GM12878 (cell line): ENCODE measurements at regions not wholly inside any gene's neighbourhood (a gene's known extent, or its start where the extent isn't known, plus 50 kb on each side); places are given as distances from the start of the nearest gene placed in this dataset.

Experiments
- ATAC-seq: fragments of 200-7000 bp; cut with Tn5 transposase; 3 replicates; pipeline ENCODE4 v1.9.1; 2020; ENCODE audit warnings: mild to moderate bottlenecking, moderate library complexity
- BruUV-seq: library from RNA; stranded (reverse); fragments of 400-500 nt; replicated peaks from 2 replicates; lab custom pipeline; 2021; lab: Mats Ljungman, UMichigan
- CTCF ChIA-PET: fragments of 300-600 bp; sonication (Branson Sonifier 250); formaldehyde crosslinking; extraction: SDS; loops from one replicate; lab custom pipeline; 2021; ENCODE audit warnings: inconsistent platforms; lab: Yijun Ruan, JAX
- POLR2A ChIA-PET: fragments of 350-600 bp; formaldehyde crosslinking; extraction: SDS; loops from one replicate; lab custom pipeline; 2021; ENCODE audit warnings: inconsistent platforms; lab: Charles Lee
- RAD21 ChIA-PET: fragments of 300-600 bp; sonication (Branson Sonifier 250); formaldehyde crosslinking; loops from one replicate; lab custom pipeline; 2023; ENCODE audit warnings: antibody characterized with exemption; ENCODE audit not compliant: unreplicated experiment; lab: Charles Lee
- SMC1A ChIA-PET: fragments of 300-600 bp; sonication (Branson Sonifier 250); formaldehyde crosslinking; loops from one replicate; lab custom pipeline; 2023; ENCODE audit not compliant: unreplicated experiment, uncharacterized antibody; lab: Charles Lee
- DNase-seq: peaks from one replicate; pipeline ENCODE4 v3.0.0-alpha.2; 2011; ENCODE audit warnings: low read depth, low spot score
- FAIRE-seq: peaks from 3 replicates; lab custom pipeline; 2011; peaks lifted over from hg19 to GRCh38; lab: Jason Lieb, UNC
- H2AFZ ChIP-seq: 2 replicates; pipeline ENCODE4 v1.6.0; 2011; ENCODE audit warnings: low read depth, low read length, control low read depth; ENCODE audit not compliant: control insufficient read depth
- H3K27ac ChIP-seq: 2 replicates; pipeline ENCODE4 v1.5.1; 2011; ENCODE audit warnings: control low read depth; ENCODE audit not compliant: control insufficient read depth, insufficient read depth
- H3K27me3 ChIP-seq, 2 experiments: replicated peaks in 1 of 2; 2 replicates each; pipeline versions ENCODE4 v1.6.0 to v1.6.1; 2011; ENCODE audit warnings: low read length in 1 of 2; ENCODE audit not compliant: control insufficient read depth in 2 of 2, insufficient read depth in 2 of 2
- H3K36me3 ChIP-seq, 2 experiments: 2 replicates each; pipeline ENCODE4 v1.5.1; 2011; ENCODE audit warnings: low read length in 1 of 2; ENCODE audit not compliant: control insufficient read depth in 2 of 2, insufficient read depth in 2 of 2
- H3K4me1 ChIP-seq: 2 replicates; pipeline ENCODE4 v1.6.1; 2011; ENCODE audit warnings: mild to moderate bottlenecking, low read length, moderate library complexity, mixed read lengths; ENCODE audit not compliant: control insufficient read depth, insufficient read depth
- H3K4me2 ChIP-seq: 2 replicates; pipeline ENCODE4 v1.6.0; 2011; ENCODE audit warnings: control low read depth; ENCODE audit not compliant: control insufficient read depth, insufficient read depth
- H3K4me3 ChIP-seq: fragments of 200-600 bp; sonication (generic); 2 replicates; pipeline ENCODE4 v1.5.1; 2016
- H3K79me2 ChIP-seq: 2 replicates; pipeline ENCODE4 v1.6.0; 2011; ENCODE audit warnings: low read length; ENCODE audit not compliant: control insufficient read depth, insufficient read depth
- H3K9ac ChIP-seq: 2 replicates; pipeline ENCODE4 v1.8.0; 2011; ENCODE audit warnings: low read length, control low read depth, mixed read lengths; ENCODE audit not compliant: control insufficient read depth, insufficient read depth
- H3K9me3 ChIP-seq: replicated peaks from 3 replicates; pipeline ENCODE4 v1.5.1; 2011; ENCODE audit warnings: mild to moderate bottlenecking, low read length; ENCODE audit not compliant: control insufficient read depth, insufficient read depth
- H4K20me1 ChIP-seq: 2 replicates; pipeline ENCODE4 v1.6.0; 2011; ENCODE audit not compliant: control insufficient read depth, insufficient read depth
- CEBPB ChIP-seq, 2 experiments: fragments of 150-350 bp in 1 of 2; IDR thresholded peaks; 2 replicates each; pipeline ENCODE4 v1.6.1; 2012 to 2014; ENCODE audit warnings: low read depth in 2 of 2, low read length in 2 of 2, borderline replicate concordance in 1 of 2, inconsistent platforms in 1 of 2
- CHD2 ChIP-seq: IDR thresholded peaks from 2 replicates; pipeline ENCODE4 v1.6.1; 2011; ENCODE audit warnings: low read depth, low read length, improper control_type of control experiment, borderline replicate concordance
- EZH2 ChIP-seq: IDR thresholded peaks from 2 replicates; pipeline ENCODE4 v1.6.1; 2012; ENCODE audit warnings: low read depth, mild to moderate bottlenecking, control low read depth, inconsistent platforms, low read length, borderline replicate concordance; ENCODE audit not compliant: control insufficient read depth
- HCFC1 ChIP-seq: fragments of 150-350 bp; IDR thresholded peaks from 2 replicates; pipeline ENCODE4 v1.6.1; 2014; ENCODE audit warnings: low read length
- MYB ChIP-seq: fragments of 150-350 bp; IDR thresholded peaks from 2 replicates; pipeline ENCODE4 v1.6.1; 2014; ENCODE audit warnings: mild to moderate bottlenecking, low read depth, low read length, borderline replicate concordance
- MYC ChIP-seq: IDR thresholded peaks from 2 replicates; pipeline ENCODE4 v1.6.1; 2011; ENCODE audit warnings: mild to moderate bottlenecking, low read length, moderate library complexity, inconsistent platforms; ENCODE audit not compliant: insufficient read depth, insufficient replicate concordance, insufficient read length, severe bottlenecking
- TBL1XR1 ChIP-seq: IDR thresholded peaks from 2 replicates; pipeline ENCODE4 v1.6.1; 2012; ENCODE audit warnings: low read depth, low read length, improper control_type of control experiment
- WGBS: methylation state at CpG from one replicate; pipeline ENCODE4 v1.1.6; 2016; ENCODE audit warnings: low lambda C conversion rate; ENCODE audit not compliant: insufficient replicate concordance, insufficient coverage; ENCODE audit errors: missing lambda C conversion rate; 5-methylcytosine and 5-hydroxymethylcytosine counted together
- in situ Hi-C: fragments of 300-500 bp; cut with MboI; formaldehyde crosslinking; loops from 9 replicates; pipeline ENCODE4 v1.14.3; 2018; ENCODE audit warnings: mixed read lengths
- intact Hi-C: fragments of 100-400 bp; cut with micrococcal nuclease; formaldehyde crosslinking; loops from one replicate; pipeline ENCODE4 v1.14.2; 2022; ENCODE audit not compliant: unreplicated experiment
- TF ChIP-seq, protein P1 (sequence below): IDR thresholded peaks from 2 replicates; pipeline ENCODE4 v1.6.1; 2011; ENCODE audit warnings: borderline replicate concordance, low read depth, mild to moderate bottlenecking, moderate library complexity, low read length; ENCODE audit not compliant: insufficient read depth, poor library complexity, severe bottlenecking
- TF ChIP-seq, protein P2 (sequence below): IDR thresholded peaks from 2 replicates; pipeline ENCODE4 v1.6.1; 2011; ENCODE audit warnings: low read depth, mild to moderate bottlenecking, low read length, moderate library complexity, borderline replicate concordance; ENCODE audit errors: extremely low read depth
- TF ChIP-seq, protein P3 (sequence below): fragments of 450-650 bp; IDR thresholded peaks from 2 replicates; pipeline ENCODE4 v1.6.1; 2017; ENCODE audit warnings: mild to moderate bottlenecking, moderate library complexity
- TF ChIP-seq, protein P4 (sequence below): fragments of 450-650 bp; IDR thresholded peaks from 2 replicates; pipeline ENCODE4 v1.6.1; 2014; ENCODE audit warnings: mild to moderate bottlenecking
- TF ChIP-seq, protein P5 (sequence below): IDR thresholded peaks from 2 replicates; pipeline ENCODE4 v1.6.1; 2011; ENCODE audit warnings: low read depth, low read length, improper control_type of control experiment, borderline replicate concordance
- TF ChIP-seq, protein P6 (sequence below): fragments of 450-650 bp; IDR thresholded peaks from 2 replicates; pipeline ENCODE4 v1.6.1; 2016; ENCODE audit warnings: mild to moderate bottlenecking

DNA sequence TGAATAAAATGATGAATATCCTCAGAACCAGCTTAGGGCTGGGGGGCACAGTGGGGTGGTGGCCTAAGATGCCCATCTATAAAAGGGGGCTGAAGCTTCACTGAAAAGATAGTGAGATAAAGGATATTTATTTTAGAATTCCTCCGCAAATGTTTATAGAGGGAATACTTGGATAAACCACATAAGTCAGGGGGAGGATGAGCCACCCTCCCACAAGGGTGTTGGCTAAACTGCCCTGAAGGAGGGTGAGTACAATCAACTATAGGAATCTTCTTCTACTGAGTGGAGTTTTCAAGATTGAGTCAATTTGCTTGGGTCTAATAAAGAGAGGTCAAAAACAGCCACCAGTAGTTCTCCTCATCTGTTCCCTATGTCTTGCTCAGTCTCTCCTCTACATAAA lies 114.5 kb upstream of the TANK start:
- no TSS peak for BruUV-seq
- H2AFZ ChIP-seq = no peak overlapping the region
- H3K4me1 ChIP-seq = no peaks in the 10 kb centered on the region
- H3K4me2 ChIP-seq = no peak overlapping the region
- intact Hi-C loops = no loop called here
- CTCF ChIA-PET = no interaction called here
- 94% methylated on average over 1 of the region's 1 CpG for WGBS
- FAIRE-seq (no peak), DNase-seq (no peak), ATAC-seq (no peak)
- no peak overlapping the region for H3K9ac ChIP-seq
- H3K36me3 ChIP-seq = no peaks in the 10 kb centered on the region
- H3K9me3 ChIP-seq = no peaks in the 10 kb centered on the region
- SMC1A ChIA-PET = no interaction called here
- RAD21 ChIA-PET = no interaction called here
- peaks cover 0 to 4% of the 10 kb centered on the region in 2 experiments; a peak in 2 of 4 replicates for H3K27me3 ChIP-seq
- H3K79me2 ChIP-seq = no peaks in the 10 kb centered on the region
- in situ Hi-C loops = no loop called here
- no peaks in the 10 kb centered on the region for H4K20me1 ChIP-seq
- no peak for TF ChIP-seq CEBPB (IDR thresholded peaks at IDR 0.05; ENCODE audit: borderline replicate concordance in 1 of 2, low read depth in 2 of 2, low read length in 2 of 2)
- no peak for TF ChIP-seq MYC
- no peak for TF ChIP-seq EZH2
- TF ChIP-seq MYB = no peak
- TF ChIP-seq, protein P1, sequence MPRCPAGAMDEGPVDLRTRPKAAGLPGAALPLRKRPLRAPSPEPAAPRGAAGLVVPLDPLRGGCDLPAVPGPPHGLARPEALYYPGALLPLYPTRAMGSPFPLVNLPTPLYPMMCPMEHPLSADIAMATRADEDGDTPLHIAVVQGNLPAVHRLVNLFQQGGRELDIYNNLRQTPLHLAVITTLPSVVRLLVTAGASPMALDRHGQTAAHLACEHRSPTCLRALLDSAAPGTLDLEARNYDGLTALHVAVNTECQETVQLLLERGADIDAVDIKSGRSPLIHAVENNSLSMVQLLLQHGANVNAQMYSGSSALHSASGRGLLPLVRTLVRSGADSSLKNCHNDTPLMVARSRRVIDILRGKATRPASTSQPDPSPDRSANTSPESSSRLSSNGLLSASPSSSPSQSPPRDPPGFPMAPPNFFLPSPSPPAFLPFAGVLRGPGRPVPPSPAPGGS = no peak
- no peak for TF ChIP-seq HCFC1
- TF ChIP-seq, protein P2, sequence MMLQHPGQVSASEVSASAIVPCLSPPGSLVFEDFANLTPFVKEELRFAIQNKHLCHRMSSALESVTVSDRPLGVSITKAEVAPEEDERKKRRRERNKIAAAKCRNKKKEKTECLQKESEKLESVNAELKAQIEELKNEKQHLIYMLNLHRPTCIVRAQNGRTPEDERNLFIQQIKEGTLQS = no peak
- no peak for TF ChIP-seq TBL1XR1
- TF ChIP-seq, protein P3, sequence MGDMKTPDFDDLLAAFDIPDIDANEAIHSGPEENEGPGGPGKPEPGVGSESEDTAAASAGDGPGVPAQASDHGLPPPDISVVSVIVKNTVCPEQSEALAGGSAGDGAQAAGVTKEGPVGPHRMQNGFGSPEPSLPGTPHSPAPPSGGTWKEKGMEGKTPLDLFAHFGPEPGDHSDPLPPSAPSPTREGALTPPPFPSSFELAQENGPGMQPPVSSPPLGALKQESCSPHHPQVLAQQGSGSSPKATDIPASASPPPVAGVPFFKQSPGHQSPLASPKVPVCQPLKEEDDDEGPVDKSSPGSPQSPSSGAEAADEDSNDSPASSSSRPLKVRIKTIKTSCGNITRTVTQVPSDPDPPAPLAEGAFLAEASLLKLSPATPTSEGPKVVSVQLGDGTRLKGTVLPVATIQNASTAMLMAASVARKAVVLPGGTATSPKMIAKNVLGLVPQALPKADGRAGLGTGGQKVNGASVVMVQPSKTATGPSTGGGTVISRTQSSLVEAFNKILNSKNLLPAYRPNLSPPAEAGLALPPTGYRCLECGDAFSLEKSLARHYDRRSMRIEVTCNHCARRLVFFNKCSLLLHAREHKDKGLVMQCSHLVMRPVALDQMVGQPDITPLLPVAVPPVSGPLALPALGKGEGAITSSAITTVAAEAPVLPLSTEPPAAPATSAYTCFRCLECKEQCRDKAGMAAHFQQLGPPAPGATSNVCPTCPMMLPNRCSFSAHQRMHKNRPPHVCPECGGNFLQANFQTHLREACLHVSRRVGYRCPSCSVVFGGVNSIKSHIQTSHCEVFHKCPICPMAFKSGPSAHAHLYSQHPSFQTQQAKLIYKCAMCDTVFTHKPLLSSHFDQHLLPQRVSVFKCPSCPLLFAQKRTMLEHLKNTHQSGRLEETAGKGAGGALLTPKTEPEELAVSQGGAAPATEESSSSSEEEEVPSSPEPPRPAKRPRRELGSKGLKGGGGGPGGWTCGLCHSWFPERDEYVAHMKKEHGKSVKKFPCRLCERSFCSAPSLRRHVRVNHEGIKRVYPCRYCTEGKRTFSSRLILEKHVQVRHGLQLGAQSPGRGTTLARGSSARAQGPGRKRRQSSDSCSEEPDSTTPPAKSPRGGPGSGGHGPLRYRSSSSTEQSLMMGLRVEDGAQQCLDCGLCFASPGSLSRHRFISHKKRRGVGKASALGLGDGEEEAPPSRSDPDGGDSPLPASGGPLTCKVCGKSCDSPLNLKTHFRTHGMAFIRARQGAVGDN = no peak
- TF ChIP-seq, protein P4, sequence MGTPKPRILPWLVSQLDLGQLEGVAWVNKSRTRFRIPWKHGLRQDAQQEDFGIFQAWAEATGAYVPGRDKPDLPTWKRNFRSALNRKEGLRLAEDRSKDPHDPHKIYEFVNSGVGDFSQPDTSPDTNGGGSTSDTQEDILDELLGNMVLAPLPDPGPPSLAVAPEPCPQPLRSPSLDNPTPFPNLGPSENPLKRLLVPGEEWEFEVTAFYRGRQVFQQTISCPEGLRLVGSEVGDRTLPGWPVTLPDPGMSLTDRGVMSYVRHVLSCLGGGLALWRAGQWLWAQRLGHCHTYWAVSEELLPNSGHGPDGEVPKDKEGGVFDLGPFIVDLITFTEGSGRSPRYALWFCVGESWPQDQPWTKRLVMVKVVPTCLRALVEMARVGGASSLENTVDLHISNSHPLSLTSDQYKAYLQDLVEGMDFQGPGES = no peak
- TF ChIP-seq, protein P5, sequence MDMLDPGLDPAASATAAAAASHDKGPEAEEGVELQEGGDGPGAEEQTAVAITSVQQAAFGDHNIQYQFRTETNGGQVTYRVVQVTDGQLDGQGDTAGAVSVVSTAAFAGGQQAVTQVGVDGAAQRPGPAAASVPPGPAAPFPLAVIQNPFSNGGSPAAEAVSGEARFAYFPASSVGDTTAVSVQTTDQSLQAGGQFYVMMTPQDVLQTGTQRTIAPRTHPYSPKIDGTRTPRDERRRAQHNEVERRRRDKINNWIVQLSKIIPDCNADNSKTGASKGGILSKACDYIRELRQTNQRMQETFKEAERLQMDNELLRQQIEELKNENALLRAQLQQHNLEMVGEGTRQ = no peak
- TF ChIP-seq CHD2 = no peak
- TF ChIP-seq, protein P6, sequence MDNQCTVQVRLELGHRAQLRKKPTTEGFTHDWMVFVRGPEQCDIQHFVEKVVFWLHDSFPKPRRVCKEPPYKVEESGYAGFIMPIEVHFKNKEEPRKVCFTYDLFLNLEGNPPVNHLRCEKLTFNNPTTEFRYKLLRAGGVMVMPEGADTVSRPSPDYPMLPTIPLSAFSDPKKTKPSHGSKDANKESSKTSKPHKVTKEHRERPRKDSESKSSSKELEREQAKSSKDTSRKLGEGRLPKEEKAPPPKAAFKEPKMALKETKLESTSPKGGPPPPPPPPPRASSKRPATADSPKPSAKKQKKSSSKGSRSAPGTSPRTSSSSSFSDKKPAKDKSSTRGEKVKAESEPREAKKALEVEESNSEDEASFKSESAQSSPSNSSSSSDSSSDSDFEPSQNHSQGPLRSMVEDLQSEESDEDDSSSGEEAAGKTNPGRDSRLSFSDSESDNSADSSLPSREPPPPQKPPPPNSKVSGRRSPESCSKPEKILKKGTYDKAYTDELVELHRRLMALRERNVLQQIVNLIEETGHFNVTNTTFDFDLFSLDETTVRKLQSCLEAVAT = no peak
- H3K27ac ChIP-seq = no peak overlapping the region
- no peak overlapping the region for H3K4me3 ChIP-seq
- POLR2A ChIA-PET = no interaction called here
